Loucy (cell line): ENCODE measurements at regions not wholly inside any gene's neighbourhood (a gene's known extent, or its start where the extent isn't known, plus 50 kb on each side); places are given as distances from the start of the nearest gene placed in this dataset.

Experiments
- EZH2phosphoT487 ChIP-seq: fragments of 200-600 bp; IDR thresholded peaks from 2 replicates; pipeline ENCODE4 v1.6.1; 2018; ENCODE audit warnings: antibody characterized with exemption, mild to moderate bottlenecking, moderate library complexity, borderline replicate concordance
- TF ChIP-seq, protein P1 (sequence below): fragments of 200-600 bp; sonication (generic); conservative IDR thresholded peaks from 2 replicates; pipeline ENCODE4 v1.5.1; 2014; ENCODE audit warnings: mild to moderate bottlenecking, antibody characterized with exemption, low read length

DNA sequence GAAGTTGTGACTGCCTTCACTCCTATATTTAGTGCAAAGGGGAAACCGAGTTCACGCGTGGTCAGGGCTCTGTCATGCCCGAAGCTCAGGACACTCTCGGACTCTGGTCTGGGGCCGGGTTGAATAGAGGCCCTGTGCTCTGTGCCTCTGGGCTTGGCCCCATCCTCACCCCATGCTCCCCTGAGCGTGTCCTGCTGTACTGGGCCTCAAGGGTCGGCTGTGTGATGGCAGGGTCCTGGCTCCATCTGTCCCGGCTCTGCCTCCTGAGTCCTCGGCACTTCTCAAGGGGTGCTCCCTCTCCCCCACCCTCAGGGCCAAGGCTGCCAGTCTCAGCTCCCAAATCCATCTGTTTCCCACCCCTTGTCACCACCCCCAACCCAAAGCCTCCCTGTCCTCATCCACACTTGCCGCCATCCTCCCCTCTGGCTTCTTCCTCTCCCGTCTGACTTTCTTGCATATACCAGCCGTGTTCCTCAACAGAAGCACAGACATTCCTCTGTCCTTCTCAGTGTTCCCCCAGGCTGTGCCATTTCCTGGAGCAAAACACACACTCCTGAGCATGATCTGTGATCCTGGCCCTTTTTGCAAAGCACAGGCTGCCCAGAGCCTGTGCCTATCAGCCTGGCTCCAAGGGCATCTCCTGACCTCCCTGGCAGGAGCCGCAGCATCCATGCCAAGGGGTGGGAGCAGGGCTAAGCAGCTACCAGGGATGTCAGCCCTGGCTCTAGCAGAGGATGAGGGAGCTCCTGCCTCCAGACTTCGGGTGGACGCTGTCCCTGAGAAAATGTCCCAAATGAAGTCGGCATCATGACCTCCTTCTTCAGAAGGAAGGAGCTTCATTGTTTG is 64.2 kb upstream of the OTOS start:
- TF ChIP-seq, protein P1, sequence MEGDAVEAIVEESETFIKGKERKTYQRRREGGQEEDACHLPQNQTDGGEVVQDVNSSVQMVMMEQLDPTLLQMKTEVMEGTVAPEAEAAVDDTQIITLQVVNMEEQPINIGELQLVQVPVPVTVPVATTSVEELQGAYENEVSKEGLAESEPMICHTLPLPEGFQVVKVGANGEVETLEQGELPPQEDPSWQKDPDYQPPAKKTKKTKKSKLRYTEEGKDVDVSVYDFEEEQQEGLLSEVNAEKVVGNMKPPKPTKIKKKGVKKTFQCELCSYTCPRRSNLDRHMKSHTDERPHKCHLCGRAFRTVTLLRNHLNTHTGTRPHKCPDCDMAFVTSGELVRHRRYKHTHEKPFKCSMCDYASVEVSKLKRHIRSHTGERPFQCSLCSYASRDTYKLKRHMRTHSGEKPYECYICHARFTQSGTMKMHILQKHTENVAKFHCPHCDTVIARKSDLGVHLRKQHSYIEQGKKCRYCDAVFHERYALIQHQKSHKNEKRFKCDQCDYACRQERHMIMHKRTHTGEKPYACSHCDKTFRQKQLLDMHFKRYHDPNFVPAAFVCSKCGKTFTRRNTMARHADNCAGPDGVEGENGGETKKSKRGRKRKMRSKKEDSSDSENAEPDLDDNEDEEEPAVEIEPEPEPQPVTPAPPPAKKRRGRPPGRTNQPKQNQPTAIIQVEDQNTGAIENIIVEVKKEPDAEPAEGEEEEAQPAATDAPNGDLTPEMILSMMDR = no peak
- no peak for TF ChIP-seq EZH2phosphoT487
